ENCODE measurements at regions not wholly inside any gene's neighbourhood (a gene's known extent, or its start where the extent isn't known, plus 50 kb on each side); places are given as distances from the start of the nearest gene placed in this dataset.

DNA sequence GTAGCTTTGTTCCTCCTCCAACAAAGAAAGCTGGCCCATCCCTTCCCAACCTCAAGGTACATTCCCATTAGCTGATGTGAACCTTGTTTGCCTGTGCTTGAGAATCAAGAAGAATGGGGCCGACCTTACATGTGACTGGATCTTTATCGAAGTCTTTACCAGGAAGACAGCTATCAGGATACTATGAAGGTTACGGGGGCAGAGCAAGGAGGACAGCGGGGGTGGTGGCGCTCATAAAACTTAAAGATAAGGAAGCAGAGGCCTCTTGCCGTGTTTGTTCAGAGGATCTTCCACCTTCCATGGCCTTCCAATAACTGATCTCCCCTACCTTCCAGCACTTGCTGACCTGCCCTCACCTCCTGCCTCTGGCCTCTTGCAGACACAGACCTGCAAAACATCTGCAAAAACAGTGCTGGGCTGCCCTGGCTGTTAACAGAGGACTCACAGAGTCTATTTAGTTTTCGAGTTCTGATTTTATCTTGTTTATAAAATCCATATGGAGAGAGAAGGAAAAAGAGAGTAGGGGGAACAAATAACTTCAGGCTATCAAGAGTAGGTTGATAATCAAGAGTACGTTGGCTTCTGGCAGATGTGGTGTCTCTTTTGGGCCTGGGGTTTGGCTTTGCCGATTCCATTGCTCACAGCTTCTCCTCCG, 198.0 kb downstream of the HUNK start:
- no peaks in the 10 kb centered on the region for H4K20me1 ChIP-seq (ENCODE audit: control insufficient read depth, insufficient read depth, low read length, poor library complexity, severe bottlenecking)
- H3K4me3 ChIP-seq (ENCODE audit: control extremely low read depth in 1 of 5, extremely low read depth in 1 of 5, insufficient read depth in 1 of 5, low read depth in 2 of 5, low read length in 4 of 5): no peak overlapping the region
- no peak overlapping the region for H3K27ac Mint-ChIP-seq
- H3K4me3 Mint-ChIP-seq: no peak overlapping the region
- DNase-seq (no peak), ATAC-seq (ENCODE audit: low read depth) (no peak)
- H3K27me3 Mint-ChIP-seq: peaks cover 5% of the 10 kb centered on the region
- H3K36me3 ChIP-seq (replicated peaks in 1 of 2; ENCODE audit: control extremely low read depth in 1 of 2, control insufficient read depth in 1 of 2, extremely low read depth in 1 of 2, insufficient read depth in 2 of 2, low read length in 1 of 2): no peaks in the 10 kb centered on the region
- H3K4me1 Mint-ChIP-seq: no peaks in the 10 kb centered on the region
- CTCF ChIA-PET: no interaction called here
- H3K4me1 ChIP-seq (ENCODE audit: control insufficient read depth in 2 of 2, insufficient read depth in 2 of 2, low read length in 2 of 2): no peaks in the 10 kb centered on the region
- H3K27ac ChIP-seq (ENCODE audit: low read length in 2 of 2): no peak overlapping the region
- H3K4me2 ChIP-seq (replicated peaks; ENCODE audit: low read depth, low read length, poor library complexity, severe bottlenecking): no peak overlapping the region
- H3K79me2 ChIP-seq (ENCODE audit: control insufficient read depth, insufficient read depth, low read length): no peaks in the 10 kb centered on the region
- POLR2A ChIA-PET: no interaction called here
- H3K9me3 Mint-ChIP-seq (ENCODE audit: insufficient read depth): peaks cover 3% of the 10 kb centered on the region
- intact Hi-C loops (cut with micrococcal nuclease): no loop called here
- WGBS (ENCODE audit: insufficient coverage): 74% methylated on average over 6 of the region's 10 CpGs
- peaks cover 0 to 3% (median 0%) of the 10 kb centered on the region in 3 donors for H3K9me3 ChIP-seq (ENCODE audit: control extremely low read depth in 1 of 3, control insufficient read depth in 2 of 3, insufficient read depth in 1 of 3, low read length in 2 of 3)
- no peak overlapping the region for H3K9ac ChIP-seq (ENCODE audit: low read length)
- no peak overlapping the region for H2AFZ ChIP-seq (ENCODE audit: insufficient read depth, low read depth, low read length, poor library complexity, severe bottlenecking)
- TF ChIP-seq EZH2 (IDR thresholded peaks at IDR 0.05; ENCODE audit: borderline replicate concordance, insufficient read depth, low read depth, low read length, poor library complexity, severe bottlenecking): no peak
- TF ChIP-seq, protein P1, sequence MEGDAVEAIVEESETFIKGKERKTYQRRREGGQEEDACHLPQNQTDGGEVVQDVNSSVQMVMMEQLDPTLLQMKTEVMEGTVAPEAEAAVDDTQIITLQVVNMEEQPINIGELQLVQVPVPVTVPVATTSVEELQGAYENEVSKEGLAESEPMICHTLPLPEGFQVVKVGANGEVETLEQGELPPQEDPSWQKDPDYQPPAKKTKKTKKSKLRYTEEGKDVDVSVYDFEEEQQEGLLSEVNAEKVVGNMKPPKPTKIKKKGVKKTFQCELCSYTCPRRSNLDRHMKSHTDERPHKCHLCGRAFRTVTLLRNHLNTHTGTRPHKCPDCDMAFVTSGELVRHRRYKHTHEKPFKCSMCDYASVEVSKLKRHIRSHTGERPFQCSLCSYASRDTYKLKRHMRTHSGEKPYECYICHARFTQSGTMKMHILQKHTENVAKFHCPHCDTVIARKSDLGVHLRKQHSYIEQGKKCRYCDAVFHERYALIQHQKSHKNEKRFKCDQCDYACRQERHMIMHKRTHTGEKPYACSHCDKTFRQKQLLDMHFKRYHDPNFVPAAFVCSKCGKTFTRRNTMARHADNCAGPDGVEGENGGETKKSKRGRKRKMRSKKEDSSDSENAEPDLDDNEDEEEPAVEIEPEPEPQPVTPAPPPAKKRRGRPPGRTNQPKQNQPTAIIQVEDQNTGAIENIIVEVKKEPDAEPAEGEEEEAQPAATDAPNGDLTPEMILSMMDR (IDR thresholded peaks at IDR 0.05): no peak
- H3K27me3 ChIP-seq (replicated peaks in 1 of 4; ENCODE audit: control extremely low read depth in 1 of 4, control insufficient read depth in 3 of 4, insufficient read depth in 4 of 4, low read length in 3 of 4): no peaks in the 10 kb centered on the region

DNA sequence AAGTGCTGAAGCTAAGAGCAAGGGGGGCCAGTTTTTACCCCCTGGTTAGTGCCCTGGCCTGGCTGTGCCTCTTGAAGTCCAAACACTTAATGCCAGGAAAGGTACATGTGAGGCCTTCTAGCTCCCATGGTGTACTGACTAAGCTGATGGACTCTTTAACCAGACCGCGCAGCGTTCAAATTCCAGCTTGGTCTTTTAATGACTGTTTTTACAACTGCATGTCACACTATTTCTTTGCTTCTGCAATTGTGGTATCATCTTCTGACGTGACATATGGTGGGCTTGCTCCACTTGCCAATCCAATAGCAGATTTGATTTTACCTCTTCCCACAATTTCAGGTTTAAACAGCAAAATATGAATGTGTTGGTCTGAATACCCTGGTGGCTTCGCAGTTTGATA, 197.3 kb downstream of the HUNK start:
- DNase-seq: no peak
- Histone ChIP-seq H3K79me2 (ENCODE audit: control insufficient read depth, insufficient read depth, low read length) (no peaks in the 10 kb centered on the region), H3K36me3 (replicated peaks in 1 of 2; ENCODE audit: control extremely low read depth in 1 of 2, control insufficient read depth in 1 of 2, extremely low read depth in 1 of 2, insufficient read depth in 2 of 2, low read length in 1 of 2) (no peaks in the 10 kb centered on the region), H3K9me3 (ENCODE audit: control extremely low read depth in 1 of 3, control insufficient read depth in 2 of 3, insufficient read depth in 1 of 3, low read length in 2 of 3) (peaks cover 0 to 3% (median 0%) of the 10 kb centered on the region in 3 donors), H3K4me2 (replicated peaks; ENCODE audit: low read depth, low read length, poor library complexity, severe bottlenecking) (no peak overlapping the region), H3K4me3 (ENCODE audit: control extremely low read depth in 1 of 5, extremely low read depth in 1 of 5, insufficient read depth in 1 of 5, low read depth in 2 of 5, low read length in 4 of 5) (no peak overlapping the region), H4K20me1 (ENCODE audit: control insufficient read depth, insufficient read depth, low read length, poor library complexity, severe bottlenecking) (no peaks in the 10 kb centered on the region), H3K27ac (ENCODE audit: low read length in 2 of 2) (no peak overlapping the region), H2AFZ (ENCODE audit: insufficient read depth, low read depth, low read length, poor library complexity, severe bottlenecking) (no peak overlapping the region), H3K4me1 (ENCODE audit: control insufficient read depth in 2 of 2, insufficient read depth in 2 of 2, low read length in 2 of 2) (no peaks in the 10 kb centered on the region), H3K9ac (ENCODE audit: low read length) (no peak overlapping the region), H3K27me3 (replicated peaks in 1 of 4; ENCODE audit: control extremely low read depth in 1 of 4, control insufficient read depth in 3 of 4, insufficient read depth in 4 of 4, low read length in 3 of 4) (no peaks in the 10 kb centered on the region)
- Mint-ChIP-seq H3K27ac (no peak overlapping the region), H3K27me3 (peaks cover 10% of the 10 kb centered on the region), H3K4me3 (no peak overlapping the region), H3K9me3 (ENCODE audit: insufficient read depth) (peaks cover 3% of the 10 kb centered on the region), H3K4me1 (no peaks in the 10 kb centered on the region)
- 75% methylated on average over 4 of the region's 5 CpGs for WGBS (ENCODE audit: insufficient coverage)
- TF ChIP-seq EZH2 (IDR thresholded peaks at IDR 0.05; ENCODE audit: borderline replicate concordance, insufficient read depth, low read depth, low read length, poor library complexity, severe bottlenecking): no peak
- TF ChIP-seq, protein P1 (IDR thresholded peaks at IDR 0.05): no peak
- no peak for ATAC-seq (ENCODE audit: low read depth)
- ChIA-PET POLR2A (no interaction called here), CTCF (no interaction called here)
- intact Hi-C loops (cut with micrococcal nuclease): no loop called here
